WERI-Rb-1 (cell line): ENCODE measurements at regions not wholly inside any gene's neighbourhood (a gene's known extent, or its start where the extent isn't known, plus 50 kb on each side); places are given as distances from the start of the nearest gene placed in this dataset.

ENCODE experiments used
- DNase-seq: peaks from one replicate; pipeline ENCODE4 v3.0.0-alpha.2; 2020
- H3K27ac ChIP-seq: fragments of 250-450 bp; sonication (Bioruptor Pico); 2 replicates; pipeline ENCODE4 v1.5.1; 2020; ENCODE audit warnings: mild to moderate bottlenecking, moderate library complexity
- H3K27me3 ChIP-seq: fragments of 250-450 bp; sonication (Bioruptor Pico); 2 replicates; pipeline ENCODE4 v1.5.1; 2021; ENCODE audit warnings: mild to moderate bottlenecking, low read depth, moderate library complexity; ENCODE audit not compliant: insufficient read depth, severe bottlenecking
- H3K36me3 ChIP-seq: fragments of 250-450 bp; sonication (Bioruptor Pico); 2 replicates; pipeline ENCODE4 v1.5.1; 2020; ENCODE audit warnings: mild to moderate bottlenecking, moderate library complexity
- H3K4me3 ChIP-seq: 2 replicates; pipeline ENCODE4 v1.5.1; 2011; ENCODE audit warnings: low read depth, mild to moderate bottlenecking, control low read depth, low read length
- H3K9me3 ChIP-seq: fragments of 250-450 bp; sonication (Bioruptor Pico); 2 replicates; pipeline ENCODE4 v1.5.1; 2021; ENCODE audit warnings: mild to moderate bottlenecking, moderate library complexity; ENCODE audit not compliant: severe bottlenecking
- TF ChIP-seq, protein P1 (sequence below): IDR thresholded peaks from 2 replicates; pipeline ENCODE4 v1.5.1; 2011; ENCODE audit warnings: low read depth, mild to moderate bottlenecking, control low read depth, inconsistent platforms, low read length

DNA sequence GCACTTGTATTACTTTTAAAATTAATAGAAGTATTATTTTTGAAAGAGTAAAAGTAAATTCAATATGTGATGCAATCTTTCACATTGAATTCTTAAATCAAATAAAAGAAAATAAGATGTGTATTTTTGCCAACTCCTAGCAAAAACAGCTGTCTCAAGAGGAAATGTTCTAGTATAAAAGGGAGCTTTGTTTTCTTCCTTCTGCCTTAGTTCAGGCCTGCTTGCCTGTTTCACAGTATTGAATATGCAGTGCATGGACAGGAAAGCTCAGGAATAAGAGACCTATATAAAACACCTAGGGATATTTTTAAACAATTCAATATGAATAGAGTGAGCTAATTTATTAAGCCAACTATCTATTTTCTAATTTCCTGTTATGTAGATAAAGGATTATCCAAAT, 294.8 kb upstream of the G2E3 start:
- no peak overlapping the region for H3K27ac ChIP-seq
- no peak overlapping the region for H3K4me3 ChIP-seq
- no peaks in the 10 kb centered on the region for H3K27me3 ChIP-seq
- no peaks in the 10 kb centered on the region for H3K9me3 ChIP-seq
- no peaks in the 10 kb centered on the region for H3K36me3 ChIP-seq
- TF ChIP-seq, protein P1, sequence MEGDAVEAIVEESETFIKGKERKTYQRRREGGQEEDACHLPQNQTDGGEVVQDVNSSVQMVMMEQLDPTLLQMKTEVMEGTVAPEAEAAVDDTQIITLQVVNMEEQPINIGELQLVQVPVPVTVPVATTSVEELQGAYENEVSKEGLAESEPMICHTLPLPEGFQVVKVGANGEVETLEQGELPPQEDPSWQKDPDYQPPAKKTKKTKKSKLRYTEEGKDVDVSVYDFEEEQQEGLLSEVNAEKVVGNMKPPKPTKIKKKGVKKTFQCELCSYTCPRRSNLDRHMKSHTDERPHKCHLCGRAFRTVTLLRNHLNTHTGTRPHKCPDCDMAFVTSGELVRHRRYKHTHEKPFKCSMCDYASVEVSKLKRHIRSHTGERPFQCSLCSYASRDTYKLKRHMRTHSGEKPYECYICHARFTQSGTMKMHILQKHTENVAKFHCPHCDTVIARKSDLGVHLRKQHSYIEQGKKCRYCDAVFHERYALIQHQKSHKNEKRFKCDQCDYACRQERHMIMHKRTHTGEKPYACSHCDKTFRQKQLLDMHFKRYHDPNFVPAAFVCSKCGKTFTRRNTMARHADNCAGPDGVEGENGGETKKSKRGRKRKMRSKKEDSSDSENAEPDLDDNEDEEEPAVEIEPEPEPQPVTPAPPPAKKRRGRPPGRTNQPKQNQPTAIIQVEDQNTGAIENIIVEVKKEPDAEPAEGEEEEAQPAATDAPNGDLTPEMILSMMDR: no peak
- DNase-seq: no peak

DNA sequence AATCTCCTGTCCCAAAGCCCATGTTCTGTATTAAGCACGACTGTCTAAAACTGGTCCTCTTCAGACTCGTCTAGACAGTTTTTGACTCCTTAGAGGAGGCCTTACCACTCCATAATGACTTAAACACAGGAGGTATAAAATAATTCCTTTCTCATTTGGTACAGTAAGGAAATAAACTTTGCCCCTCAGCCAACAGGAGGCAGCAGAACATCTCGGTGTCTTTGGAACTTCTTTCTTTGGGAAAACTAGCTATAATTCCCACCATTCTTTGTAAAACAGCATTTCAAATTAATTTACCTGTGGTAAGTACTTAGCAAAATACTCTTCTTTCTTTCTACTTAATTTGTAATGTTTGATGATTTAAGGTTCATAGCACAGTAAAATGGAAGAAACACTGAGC, 292.7 kb upstream of the G2E3 start:
- no peak for DNase-seq
- H3K27me3 ChIP-seq: no peaks in the 10 kb centered on the region
- H3K27ac ChIP-seq: no peak overlapping the region
- H3K36me3 ChIP-seq: no peaks in the 10 kb centered on the region
- TF ChIP-seq, protein P1: no peak
- H3K4me3 ChIP-seq: no peak overlapping the region
- no peaks in the 10 kb centered on the region for H3K9me3 ChIP-seq

DNA sequence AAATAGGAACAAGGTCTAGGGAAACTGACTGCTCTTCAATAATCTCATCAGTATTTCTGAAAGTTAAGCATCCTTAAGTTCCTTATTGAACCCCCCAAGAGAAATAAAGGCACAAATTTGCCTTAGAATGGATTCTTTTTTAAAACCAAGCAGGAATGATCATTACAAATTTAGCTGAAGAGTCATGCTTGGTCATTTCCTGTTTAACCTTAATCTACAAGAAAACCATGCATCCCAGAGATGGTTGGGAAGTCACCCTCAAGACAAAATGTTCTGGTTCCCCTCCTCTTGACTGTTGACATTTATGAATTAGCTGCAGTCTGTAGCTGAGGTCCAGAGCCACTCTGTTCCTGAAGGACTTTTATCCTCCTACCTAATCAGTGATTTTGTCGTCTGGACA, 291.8 kb upstream of the G2E3 start:
- TF ChIP-seq, protein P1: no peak
- H3K27me3 ChIP-seq: no peaks in the 10 kb centered on the region
- no peaks in the 10 kb centered on the region for H3K9me3 ChIP-seq
- no peak overlapping the region for H3K4me3 ChIP-seq
- no peaks in the 10 kb centered on the region for H3K36me3 ChIP-seq
- no peak for DNase-seq
- no peak overlapping the region for H3K27ac ChIP-seq

DNA sequence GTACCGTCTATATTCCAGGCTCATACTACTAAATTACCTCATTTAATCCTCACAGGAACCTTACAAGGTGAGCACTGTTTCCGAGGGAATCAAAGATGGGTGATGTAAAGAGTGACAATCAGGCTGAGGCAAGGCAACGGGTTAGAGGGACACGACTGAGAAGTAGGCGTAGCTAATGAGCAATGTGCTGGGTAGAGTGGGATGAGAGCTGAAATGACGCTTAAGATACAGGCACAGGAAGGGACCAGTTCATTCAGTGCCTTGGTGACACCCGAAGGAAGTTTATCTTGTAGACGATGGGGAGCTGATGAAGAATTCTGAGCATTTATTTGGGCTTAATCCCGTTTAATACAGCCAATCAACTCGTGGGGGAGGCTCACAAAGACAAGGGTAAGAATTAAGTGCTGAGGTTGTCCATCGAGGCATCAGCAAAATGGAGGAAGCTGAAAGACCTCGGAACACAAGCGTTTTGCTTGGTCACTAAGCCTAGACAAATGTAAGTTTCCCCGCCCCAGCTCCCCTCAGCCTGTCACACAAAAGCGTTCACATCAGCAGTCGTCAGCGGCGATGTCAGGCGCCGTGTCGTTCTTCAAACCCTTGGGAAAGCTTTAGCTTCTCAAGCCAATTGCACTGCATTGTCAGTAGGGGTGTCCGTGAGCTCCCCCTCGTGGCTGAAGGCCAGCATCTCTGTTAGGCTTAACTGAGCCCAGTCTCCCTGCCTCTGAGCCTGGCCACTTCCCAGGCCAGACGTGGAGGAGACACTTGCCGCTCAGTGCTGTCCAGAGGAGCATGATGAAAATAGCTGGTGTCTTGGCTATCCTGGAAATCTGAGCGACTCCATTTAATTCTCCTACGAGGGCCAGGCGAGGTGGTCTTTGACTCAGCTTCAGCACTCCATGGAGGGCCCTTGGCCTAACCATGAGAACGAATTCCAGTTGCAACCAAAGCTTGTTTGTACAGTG, 288.5 kb upstream of the G2E3 start:
- H3K27me3 ChIP-seq: no peaks in the 10 kb centered on the region
- H3K9me3 ChIP-seq: no peaks in the 10 kb centered on the region
- no peaks in the 10 kb centered on the region for H3K36me3 ChIP-seq
- DNase-seq: peak; percentile 86
- H3K27ac ChIP-seq: no peak overlapping the region
- TF ChIP-seq, protein P1: peak; percentile 94
- H3K4me3 ChIP-seq: no peak overlapping the region

DNA sequence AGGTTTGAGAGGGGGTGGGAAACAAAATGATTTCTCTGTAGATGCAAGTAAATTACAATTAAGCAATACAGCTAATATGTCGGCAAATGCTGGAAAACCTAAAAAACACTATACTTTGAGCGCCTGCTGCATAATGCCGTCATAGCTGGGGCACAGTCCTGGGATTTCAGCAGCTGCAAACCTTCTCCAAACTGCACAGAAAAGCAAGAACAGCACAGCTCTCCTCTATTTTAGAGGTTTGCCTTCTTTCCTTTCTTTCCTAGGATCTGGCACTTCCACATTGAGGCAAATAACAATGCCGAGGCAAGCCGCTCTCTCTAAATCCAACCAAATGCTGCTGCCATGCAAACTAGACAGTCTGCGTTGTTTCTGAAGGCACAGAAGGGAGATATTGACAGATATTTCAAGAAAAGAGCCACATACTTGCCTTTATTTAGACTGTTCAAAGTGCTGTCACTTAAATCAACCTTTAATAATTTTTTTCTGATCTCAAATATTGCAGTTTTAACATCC, 287.1 kb upstream of the G2E3 start:
- no peaks in the 10 kb centered on the region for H3K36me3 ChIP-seq
- DNase-seq: no peak
- H3K9me3 ChIP-seq: no peaks in the 10 kb centered on the region
- H3K27me3 ChIP-seq: no peaks in the 10 kb centered on the region
- TF ChIP-seq, protein P1: no peak
- H3K27ac ChIP-seq: no peak overlapping the region
- H3K4me3 ChIP-seq: no peak overlapping the region
